ENCODE measurements at regions not wholly inside any gene's neighbourhood (a gene's known extent, or its start where the extent isn't known, plus 50 kb on each side); places are given as distances from the start of the nearest gene placed in this dataset.

DNA sequence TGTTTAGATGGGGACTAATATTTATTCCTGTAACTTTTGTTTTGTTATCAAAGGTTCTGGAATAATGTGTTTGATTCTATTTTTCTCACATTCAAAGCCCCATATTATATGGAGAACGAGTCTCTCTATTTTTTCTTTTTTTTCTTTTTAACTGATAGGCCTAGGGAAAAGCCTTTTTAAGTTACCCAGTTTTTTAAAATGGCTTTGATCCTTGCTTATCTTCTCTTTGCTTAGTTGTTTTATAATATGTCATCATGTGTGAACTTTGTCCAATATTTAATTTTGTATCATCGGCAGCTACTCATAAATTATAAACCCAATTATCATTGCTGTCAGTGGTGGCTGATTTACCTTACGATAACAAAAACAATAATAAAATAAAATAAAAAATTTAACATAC is 610.3 kb upstream of the BCHE start:
- no peaks in the 10 kb centered on the region for H3K9me3 ChIP-seq
- no peaks in the 10 kb centered on the region for H3K27me3 ChIP-seq
- H3K27ac ChIP-seq: no peak overlapping the region
- intact Hi-C loops (cut with DNase I; ENCODE audit: low total_unique reads): no loop called here
- H3K4me3 ChIP-seq: no peak overlapping the region
- no peaks in the 10 kb centered on the region for H3K4me1 ChIP-seq
- TF ChIP-seq, protein P1, sequence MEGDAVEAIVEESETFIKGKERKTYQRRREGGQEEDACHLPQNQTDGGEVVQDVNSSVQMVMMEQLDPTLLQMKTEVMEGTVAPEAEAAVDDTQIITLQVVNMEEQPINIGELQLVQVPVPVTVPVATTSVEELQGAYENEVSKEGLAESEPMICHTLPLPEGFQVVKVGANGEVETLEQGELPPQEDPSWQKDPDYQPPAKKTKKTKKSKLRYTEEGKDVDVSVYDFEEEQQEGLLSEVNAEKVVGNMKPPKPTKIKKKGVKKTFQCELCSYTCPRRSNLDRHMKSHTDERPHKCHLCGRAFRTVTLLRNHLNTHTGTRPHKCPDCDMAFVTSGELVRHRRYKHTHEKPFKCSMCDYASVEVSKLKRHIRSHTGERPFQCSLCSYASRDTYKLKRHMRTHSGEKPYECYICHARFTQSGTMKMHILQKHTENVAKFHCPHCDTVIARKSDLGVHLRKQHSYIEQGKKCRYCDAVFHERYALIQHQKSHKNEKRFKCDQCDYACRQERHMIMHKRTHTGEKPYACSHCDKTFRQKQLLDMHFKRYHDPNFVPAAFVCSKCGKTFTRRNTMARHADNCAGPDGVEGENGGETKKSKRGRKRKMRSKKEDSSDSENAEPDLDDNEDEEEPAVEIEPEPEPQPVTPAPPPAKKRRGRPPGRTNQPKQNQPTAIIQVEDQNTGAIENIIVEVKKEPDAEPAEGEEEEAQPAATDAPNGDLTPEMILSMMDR (IDR thresholded peaks at IDR 0.05): no peak
- no peak for DNase-seq
- no peaks in the 10 kb centered on the region for H3K36me3 ChIP-seq

DNA sequence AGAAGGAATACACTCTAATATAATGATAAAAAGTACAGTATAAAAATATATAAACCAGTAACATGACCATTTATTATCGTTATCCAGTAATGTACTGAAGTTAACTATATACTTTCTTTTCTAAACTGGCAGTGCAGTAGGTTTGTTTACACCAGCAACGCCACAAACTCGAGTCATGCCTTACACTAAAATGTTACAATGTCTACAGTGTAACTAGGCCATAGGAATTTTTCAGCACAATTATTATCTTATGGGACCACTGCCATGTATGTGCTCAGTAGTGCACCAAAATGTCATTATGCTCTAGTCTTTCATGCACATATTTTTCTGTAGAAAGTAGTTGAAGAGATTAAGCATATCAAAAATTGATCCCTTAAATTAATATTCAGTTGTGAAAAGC is 609.8 kb upstream of the BCHE start:
- Histone ChIP-seq H3K9me3 (no peaks in the 10 kb centered on the region), H3K36me3 (no peaks in the 10 kb centered on the region), H3K27me3 (no peaks in the 10 kb centered on the region), H3K4me3 (no peak overlapping the region), H3K27ac (no peak overlapping the region), H3K4me1 (no peaks in the 10 kb centered on the region)
- no peak for DNase-seq
- TF ChIP-seq, protein P1 (IDR thresholded peaks at IDR 0.05): no peak
- intact Hi-C loops (cut with DNase I; ENCODE audit: low total_unique reads): no loop called here

DNA sequence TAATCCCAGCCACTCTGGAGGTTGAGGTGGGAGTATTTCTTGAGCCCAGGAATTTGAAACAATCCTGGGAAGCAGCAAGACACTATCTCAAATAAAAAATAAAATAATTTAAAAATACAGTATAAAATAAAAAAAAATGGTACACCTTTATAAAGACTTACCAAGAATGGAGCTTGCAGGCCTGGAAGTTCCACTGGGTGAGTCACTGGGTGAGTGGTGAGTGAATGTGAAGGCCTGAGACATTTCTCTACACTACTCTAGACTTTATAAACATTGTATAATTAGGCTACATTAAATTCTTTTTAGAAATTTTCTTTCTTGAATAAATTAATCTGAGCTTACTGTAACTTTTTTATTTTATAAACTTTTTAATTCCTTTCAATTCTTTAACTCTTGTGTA is 609.1 kb upstream of the BCHE start:
- Histone ChIP-seq H3K4me3 (no peak overlapping the region), H3K9me3 (no peaks in the 10 kb centered on the region), H3K27me3 (no peaks in the 10 kb centered on the region), H3K36me3 (no peaks in the 10 kb centered on the region), H3K4me1 (no peaks in the 10 kb centered on the region), H3K27ac (no peak overlapping the region)
- no peak for DNase-seq
- intact Hi-C loops (cut with DNase I; ENCODE audit: low total_unique reads): no loop called here
- TF ChIP-seq, protein P1 (IDR thresholded peaks at IDR 0.05): no peak

DNA sequence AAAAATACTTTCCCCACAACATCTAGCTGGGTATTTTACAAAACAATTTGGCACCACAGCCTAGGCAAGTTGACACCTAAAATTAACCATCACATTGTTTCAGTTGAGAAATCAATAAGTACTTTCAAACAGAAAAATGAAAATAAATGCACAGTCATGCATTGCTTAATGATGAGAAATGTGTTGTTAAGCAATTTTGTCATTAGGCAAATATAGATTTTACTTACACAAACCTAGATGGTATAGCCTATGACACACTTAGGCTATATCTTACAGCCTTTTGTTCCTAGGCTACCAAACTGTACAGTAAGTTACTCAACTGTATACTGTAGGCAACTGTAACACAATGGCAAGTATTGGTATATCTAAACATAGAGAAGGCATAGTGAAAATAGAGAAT is 608.6 kb upstream of the BCHE start:
- Histone ChIP-seq H3K27me3 (no peaks in the 10 kb centered on the region), H3K27ac (no peak overlapping the region), H3K9me3 (no peaks in the 10 kb centered on the region), H3K4me3 (no peak overlapping the region), H3K4me1 (no peaks in the 10 kb centered on the region), H3K36me3 (no peaks in the 10 kb centered on the region)
- TF ChIP-seq, protein P1 (IDR thresholded peaks at IDR 0.05): no peak
- intact Hi-C loops (cut with DNase I; ENCODE audit: low total_unique reads): no loop called here
- DNase-seq: no peak

DNA sequence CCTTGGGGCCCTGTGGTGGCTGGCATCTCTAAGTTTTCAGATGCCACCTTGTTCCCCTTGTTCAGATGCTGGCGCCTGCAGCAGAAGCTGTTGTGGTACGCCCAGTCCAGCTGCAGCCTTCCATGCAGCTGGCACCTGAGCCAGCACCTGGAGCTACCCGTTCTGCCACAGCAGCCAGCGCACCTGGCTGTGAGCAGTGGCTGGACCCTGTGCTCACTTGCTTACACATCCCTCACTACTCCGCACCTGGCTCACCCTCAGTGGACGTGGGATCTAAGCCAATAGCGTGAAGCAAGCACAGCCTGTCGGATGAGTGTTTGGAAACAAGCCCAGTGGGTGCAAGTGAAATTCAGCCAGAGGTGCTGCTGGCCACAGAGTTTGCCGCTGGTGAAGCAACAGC is 607.5 kb upstream of the BCHE start:
- intact Hi-C loops (cut with DNase I; ENCODE audit: low total_unique reads): no loop called here
- H3K27me3 ChIP-seq: no peaks in the 10 kb centered on the region
- H3K36me3 ChIP-seq: no peaks in the 10 kb centered on the region
- no peak overlapping the region for H3K4me3 ChIP-seq
- H3K9me3 ChIP-seq: no peaks in the 10 kb centered on the region
- no peaks in the 10 kb centered on the region for H3K4me1 ChIP-seq
- no peak for DNase-seq
- TF ChIP-seq, protein P1 (IDR thresholded peaks at IDR 0.05): no peak
- no peak overlapping the region for H3K27ac ChIP-seq

DNA sequence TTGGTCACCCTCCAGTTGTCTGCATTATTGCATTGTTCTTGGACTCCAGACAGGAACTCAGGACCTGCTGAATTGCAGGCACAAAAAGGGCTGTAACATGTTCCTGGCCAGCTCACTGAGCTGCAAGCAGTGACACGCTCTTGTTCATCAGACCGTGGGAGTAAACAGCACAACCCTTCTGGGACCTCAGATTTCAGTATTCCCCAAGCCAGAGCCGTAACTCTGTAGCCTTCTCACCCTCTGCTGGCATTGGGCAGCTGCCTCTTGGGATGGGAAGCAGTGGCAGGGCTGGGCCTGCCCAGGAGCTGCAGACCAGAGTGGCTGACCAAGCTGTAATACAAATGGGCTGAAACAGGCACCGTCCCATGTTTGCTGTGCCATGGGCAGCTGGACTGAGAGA is 607.1 kb upstream of the BCHE start:
- Histone ChIP-seq H3K27me3 (no peaks in the 10 kb centered on the region), H3K4me3 (no peak overlapping the region), H3K9me3 (no peaks in the 10 kb centered on the region), H3K36me3 (no peaks in the 10 kb centered on the region), H3K4me1 (no peaks in the 10 kb centered on the region), H3K27ac (no peak overlapping the region)
- no peak for DNase-seq
- intact Hi-C loops (cut with DNase I; ENCODE audit: low total_unique reads): no loop called here
- TF ChIP-seq, protein P1 (IDR thresholded peaks at IDR 0.05): no peak

All from tibial artery (tissue), 4 donors.